ENCODE measurements at regions not wholly inside any gene's neighbourhood (a gene's known extent, or its start where the extent isn't known, plus 50 kb on each side); places are given as distances from the start of the nearest gene placed in this dataset.
"Not testable (repeated sequence)": the region's sequence is repeated elsewhere in the genome, so short reads cannot be mapped to it uniquely, and the experiment has no call there.

DNA sequence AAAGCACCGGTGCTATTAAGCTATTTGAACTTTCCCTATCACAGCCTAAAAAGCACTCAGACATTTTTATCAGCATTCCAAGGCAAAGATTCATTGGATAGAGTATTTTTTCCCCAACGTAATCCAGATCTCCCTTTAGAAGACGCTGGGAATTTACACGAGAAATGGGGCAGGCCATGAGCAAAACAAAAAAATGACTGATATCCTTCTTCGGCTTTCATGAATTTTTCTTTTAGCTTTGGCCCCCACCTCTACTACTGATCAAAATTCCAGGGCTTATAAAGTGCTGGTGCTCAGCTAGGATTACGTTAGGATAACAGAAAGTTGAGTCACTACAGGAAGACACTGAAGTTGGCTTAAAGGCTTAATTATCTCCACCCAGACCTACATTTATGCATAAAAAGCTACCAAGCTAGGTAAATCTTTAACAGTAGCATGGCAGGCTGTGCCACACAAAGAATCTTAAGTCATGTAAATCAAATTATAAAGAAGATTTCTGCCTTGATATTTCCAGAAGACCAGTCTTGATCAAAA is 418.5 kb upstream of the BTBD3 start:
- no peak overlapping the region for H3K4me3 ChIP-seq (replicated peaks; ENCODE audit: low read depth, low read length)
- DNase-seq (ENCODE audit: low read depth) = no peak
- no peak for TF ChIP-seq CTCF (IDR thresholded peaks at IDR 0.05; ENCODE audit: low read length, missing control alignments)

DNA sequence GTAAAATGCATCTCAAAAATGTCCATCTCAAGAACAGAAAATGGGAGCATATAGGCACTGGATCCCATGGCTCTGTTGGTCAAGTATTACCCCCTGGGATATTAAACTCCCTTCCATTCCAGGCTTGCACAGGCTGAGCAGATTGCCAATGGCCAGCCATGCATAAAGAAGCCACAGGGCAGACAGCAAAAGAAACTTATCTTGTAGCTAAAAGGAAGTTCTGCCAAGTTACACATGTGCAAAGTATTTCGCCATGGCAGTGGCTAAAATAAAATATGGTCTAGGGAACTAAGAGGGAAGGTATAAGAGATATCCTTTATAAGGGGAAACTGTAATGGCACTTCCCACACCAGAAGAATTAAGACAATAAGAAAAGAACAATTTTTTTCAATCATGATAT is 415.6 kb upstream of the BTBD3 start:
- H3K4me3 ChIP-seq (replicated peaks; ENCODE audit: low read depth, low read length) = no peak overlapping the region
- DNase-seq (ENCODE audit: low read depth) = peak; percentile 26
- no peak for TF ChIP-seq CTCF (IDR thresholded peaks at IDR 0.05; ENCODE audit: low read length, missing control alignments)

- no peak for DNase-seq (ENCODE audit: low read depth)
- no peak overlapping the region for H3K4me3 ChIP-seq (replicated peaks; ENCODE audit: low read depth, low read length)
- TF ChIP-seq CTCF (IDR thresholded peaks at IDR 0.05; ENCODE audit: low read length, missing control alignments) = no peak
Measured at GRCh38 chr20:11502671-11503070, 415.0 kb upstream of the BTBD3 start.

DNA sequence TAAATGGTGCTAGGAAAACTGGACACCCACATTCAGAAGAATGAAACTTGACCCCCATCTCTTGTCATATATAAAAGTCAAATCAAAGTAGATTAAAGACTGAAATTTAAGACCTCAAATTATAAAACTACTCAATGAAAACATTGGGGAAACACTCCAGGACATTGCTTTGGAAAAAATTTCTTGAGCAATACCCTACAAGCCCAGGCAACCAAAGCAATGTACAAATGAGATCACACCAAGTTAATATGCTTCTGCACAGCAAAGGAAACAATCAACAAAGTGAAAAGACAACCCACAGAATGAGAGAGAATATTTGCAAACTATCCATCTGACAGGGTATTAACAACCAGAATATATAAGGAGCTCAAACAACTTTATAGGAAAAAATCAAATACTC is 407.9 kb upstream of the BTBD3 start:
- H3K4me3 ChIP-seq (replicated peaks; ENCODE audit: low read depth, low read length) = no peak overlapping the region
- no peak for DNase-seq (ENCODE audit: low read depth)
- no peak for TF ChIP-seq CTCF (IDR thresholded peaks at IDR 0.05; ENCODE audit: low read length, missing control alignments)

GRCh38 chr20:11511821-11512220 is 405.9 kb upstream of the BTBD3 start:
- no peak overlapping the region for H3K4me3 ChIP-seq (replicated peaks; ENCODE audit: low read depth, low read length)
- DNase-seq (ENCODE audit: low read depth) = peak; percentile 45
- TF ChIP-seq CTCF (IDR thresholded peaks at IDR 0.05; ENCODE audit: low read length, missing control alignments) = no peak

DNA sequence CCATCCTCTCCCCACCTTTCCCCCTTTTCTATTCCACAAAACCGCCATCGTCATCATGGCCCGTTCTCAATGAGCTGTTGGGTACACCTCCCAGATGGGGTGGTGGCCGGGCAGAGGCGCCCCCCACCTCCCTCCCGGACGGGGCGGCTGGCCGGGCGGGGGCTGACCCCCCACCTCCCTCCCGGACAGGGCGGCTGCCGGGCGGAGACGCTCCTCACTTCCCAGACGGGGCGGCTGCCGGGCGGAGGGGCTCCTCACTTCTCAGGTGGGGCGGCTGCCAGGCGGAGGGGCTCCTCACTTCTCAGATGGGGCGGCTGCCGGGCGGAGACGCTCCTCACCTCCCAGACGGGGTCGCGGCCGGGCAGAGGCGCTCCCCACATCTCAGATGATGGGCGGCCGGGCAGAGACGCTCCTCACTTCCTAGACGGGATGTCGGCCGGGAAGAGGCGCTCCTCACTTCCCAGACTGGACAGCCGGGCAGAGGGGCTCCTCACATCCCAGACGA is 404.4 kb upstream of the BTBD3 start:
- not testable (repeated sequence) for DNase-seq (ENCODE audit: low read depth); H3K4me3 ChIP-seq (replicated peaks; ENCODE audit: low read depth, low read length)

DNA sequence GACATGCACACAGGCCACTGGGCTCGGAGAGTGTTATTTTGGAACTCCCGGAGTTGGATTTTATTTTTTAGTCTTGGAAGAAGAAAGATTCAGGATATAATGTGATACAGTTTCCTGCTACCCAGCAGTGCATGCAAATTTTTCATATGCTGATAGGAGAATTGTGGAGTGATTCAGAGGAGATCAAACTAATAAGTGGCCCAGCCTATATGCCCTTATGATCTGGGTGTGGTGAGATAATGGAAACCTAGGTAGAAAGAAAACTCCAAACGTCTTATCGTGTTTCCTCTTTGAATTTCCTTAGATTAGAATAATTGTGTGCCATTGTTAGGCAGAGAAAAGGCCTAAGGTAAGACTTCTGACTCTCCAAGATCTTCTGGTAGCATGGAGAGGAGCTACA is 401.2 kb upstream of the BTBD3 start:
- no peak for DNase-seq (ENCODE audit: low read depth)
- no peak for TF ChIP-seq CTCF (IDR thresholded peaks at IDR 0.05; ENCODE audit: low read length, missing control alignments)
- no peak overlapping the region for H3K4me3 ChIP-seq (replicated peaks; ENCODE audit: low read depth, low read length)

Data from fibroblast of pulmonary artery (primary cell).